Mesothelial cell of epicardium (in vitro differentiated cells): ENCODE measurements at regions not wholly inside any gene's neighbourhood (a gene's known extent, or its start where the extent isn't known, plus 50 kb on each side); places are given as distances from the start of the nearest gene placed in this dataset.
"Not testable (repeated sequence)": the region's sequence is repeated elsewhere in the genome, so short reads cannot be mapped to it uniquely, and the experiment has no call there.

Experiments used
- DNase-seq, 2 experiments: peaks; one replicate each; pipeline ENCODE4 v3.0.0; 2021; ENCODE audit warnings: low spot score in 2 of 2; ENCODE audit not compliant: unreplicated experiment in 2 of 2
- H3K27ac Mint-ChIP-seq: 2 replicates; pipeline ENCODE4 v1.8.0; 2021; ENCODE audit warnings: mixed read lengths
- H3K27me3 Mint-ChIP-seq: 2 replicates; pipeline ENCODE4 v1.8.0; 2021; ENCODE audit warnings: low read depth, mixed read lengths
- H3K36me3 Mint-ChIP-seq: 2 replicates; pipeline ENCODE4 v1.8.0; 2021; ENCODE audit warnings: mixed read lengths
- H3K4me1 Mint-ChIP-seq: 2 replicates; pipeline ENCODE4 v1.8.0; 2021; ENCODE audit warnings: mixed read lengths
- H3K4me3 Mint-ChIP-seq: 2 replicates; pipeline ENCODE4 v1.8.0; 2021; ENCODE audit warnings: mild to moderate bottlenecking, moderate library complexity, mixed read lengths
- H3K9me3 Mint-ChIP-seq: 2 replicates; pipeline ENCODE4 v1.8.0; 2021; ENCODE audit warnings: mixed read lengths
- CTCF ChIP-seq: fragments of 200-600 bp; sonication (generic); IDR thresholded peaks from one replicate; pipeline ENCODE4 v1.5.0; 2021; ENCODE audit warnings: antibody characterized with exemption; ENCODE audit not compliant: unreplicated experiment

GRCh38 chr4:9008407-9008806 is 136.8 kb upstream of the HMX1 start:
- not testable (repeated sequence) for H3K4me1 Mint-ChIP-seq, H3K4me3 Mint-ChIP-seq, H3K27ac Mint-ChIP-seq, H3K9me3 Mint-ChIP-seq, H3K36me3 Mint-ChIP-seq, DNase-seq
- peaks cover 23% of the 10 kb centered on the region for H3K27me3 Mint-ChIP-seq

GRCh38 chr4:9001153-9001552 is 129.5 kb upstream of the HMX1 start:
- Mint-ChIP-seq H3K9me3 (peaks cover 11% of the 10 kb centered on the region), H3K27me3 (peaks cover 72% of the 10 kb centered on the region)
- H3K36me3 Mint-ChIP-seq, H3K4me3 Mint-ChIP-seq, H3K27ac Mint-ChIP-seq, DNase-seq, H3K4me1 Mint-ChIP-seq: not testable (repeated sequence)

- H3K27ac Mint-ChIP-seq, H3K36me3 Mint-ChIP-seq, H3K9me3 Mint-ChIP-seq, H3K4me1 Mint-ChIP-seq: not testable (repeated sequence)
- TF ChIP-seq CTCF = peak; percentile 72
- Mint-ChIP-seq H3K4me3 (peak overlapping the region; percentile 24), H3K27me3 (peaks cover 71% of the 10 kb centered on the region)
- peak; percentile 31 to 82 for DNase-seq
Observed at GRCh38 chr4:9000505-9001001, 128.9 kb upstream of the HMX1 start.

- peaks cover 13% of the 10 kb centered on the region for H3K9me3 Mint-ChIP-seq
- H3K4me3 Mint-ChIP-seq, H3K36me3 Mint-ChIP-seq, H3K4me1 Mint-ChIP-seq, H3K27ac Mint-ChIP-seq, DNase-seq: not testable (repeated sequence)
- H3K27me3 Mint-ChIP-seq = peaks cover 30% of the 10 kb centered on the region
Observed at GRCh38 chr4:8992981-8993380, 121.3 kb upstream of the HMX1 start.

- peaks cover 13% of the 10 kb centered on the region for H3K9me3 Mint-ChIP-seq
- H3K4me1 Mint-ChIP-seq = not testable (repeated sequence)
Observed at GRCh38 chr4:8991449-8991848, 119.8 kb upstream of the HMX1 start.

GRCh38 chr4:8990341-8990740 is 118.7 kb upstream of the HMX1 start:
- H3K4me1 Mint-ChIP-seq, DNase-seq, H3K36me3 Mint-ChIP-seq: not testable (repeated sequence)

More at GRCh38 chr4:8991449-8991848, 119.8 kb upstream of the HMX1 start:
- H3K36me3 Mint-ChIP-seq, DNase-seq, H3K4me3 Mint-ChIP-seq, H3K27ac Mint-ChIP-seq: not testable (repeated sequence)
- peaks cover 26% of the 10 kb centered on the region for H3K27me3 Mint-ChIP-seq

GRCh38 chr4:8985786-8986185 is 114.1 kb upstream of the HMX1 start:
- peaks cover 23% of the 10 kb centered on the region for H3K9me3 Mint-ChIP-seq
- not testable (repeated sequence) for H3K4me3 Mint-ChIP-seq

More at GRCh38 chr4:8990341-8990740, 118.7 kb upstream of the HMX1 start:
- H3K27me3 Mint-ChIP-seq = peaks cover 21% of the 10 kb centered on the region
- not testable (repeated sequence) for H3K27ac Mint-ChIP-seq, H3K4me3 Mint-ChIP-seq
- H3K9me3 Mint-ChIP-seq = peaks cover 16% of the 10 kb centered on the region

GRCh38 chr4:8984641-8985040 is 113.0 kb upstream of the HMX1 start:
- not testable (repeated sequence) for H3K36me3 Mint-ChIP-seq, H3K4me1 Mint-ChIP-seq, H3K4me3 Mint-ChIP-seq, H3K27ac Mint-ChIP-seq, DNase-seq
- Mint-ChIP-seq H3K27me3 (peaks cover 12% of the 10 kb centered on the region), H3K9me3 (peaks cover 26% of the 10 kb centered on the region)

More at GRCh38 chr4:8985786-8986185, 114.1 kb upstream of the HMX1 start:
- not testable (repeated sequence) for H3K36me3 Mint-ChIP-seq, DNase-seq, H3K4me1 Mint-ChIP-seq, H3K27ac Mint-ChIP-seq
- H3K27me3 Mint-ChIP-seq = peaks cover 12% of the 10 kb centered on the region

GRCh38 chr4:8983921-8984320 is 112.3 kb upstream of the HMX1 start:
- H3K4me1 Mint-ChIP-seq, DNase-seq, H3K4me3 Mint-ChIP-seq, H3K27ac Mint-ChIP-seq, H3K36me3 Mint-ChIP-seq: not testable (repeated sequence)
- Mint-ChIP-seq H3K9me3 (peaks cover 30% of the 10 kb centered on the region), H3K27me3 (peaks cover 12% of the 10 kb centered on the region)

- DNase-seq, H3K4me3 Mint-ChIP-seq, H3K36me3 Mint-ChIP-seq, H3K27ac Mint-ChIP-seq, H3K4me1 Mint-ChIP-seq: not testable (repeated sequence)
- Mint-ChIP-seq H3K9me3 (peaks cover 46% of the 10 kb centered on the region), H3K27me3 (peaks cover 12% of the 10 kb centered on the region)
Observed at GRCh38 chr4:8976466-8977128, 105.0 kb upstream of the HMX1 start.

- H3K4me3 Mint-ChIP-seq, H3K27ac Mint-ChIP-seq, DNase-seq, H3K27me3 Mint-ChIP-seq, H3K4me1 Mint-ChIP-seq, H3K36me3 Mint-ChIP-seq: not testable (repeated sequence)
- H3K9me3 Mint-ChIP-seq = peaks cover 40% of the 10 kb centered on the region
Observed at GRCh38 chr4:8972635-8973034, 101.0 kb upstream of the HMX1 start.

GRCh38 chr4:8965896-8966295 is 94.3 kb upstream of the HMX1 start:
- H3K4me1 Mint-ChIP-seq, H3K27ac Mint-ChIP-seq, H3K4me3 Mint-ChIP-seq, H3K9me3 Mint-ChIP-seq, DNase-seq, H3K36me3 Mint-ChIP-seq: not testable (repeated sequence)
- peaks cover 47% of the 10 kb centered on the region for H3K27me3 Mint-ChIP-seq

- not testable (repeated sequence) for H3K9me3 Mint-ChIP-seq, H3K4me1 Mint-ChIP-seq, H3K27ac Mint-ChIP-seq, DNase-seq, H3K4me3 Mint-ChIP-seq, H3K36me3 Mint-ChIP-seq
- peaks cover 58% of the 10 kb centered on the region for H3K27me3 Mint-ChIP-seq
Observed at GRCh38 chr4:8964201-8964788, 92.7 kb upstream of the HMX1 start.
